GM12891 (cell line): ENCODE measurements at regions not wholly inside any gene's neighbourhood (a gene's known extent, or its start where the extent isn't known, plus 50 kb on each side); places are given as distances from the start of the nearest gene placed in this dataset.
"Not testable (repeated sequence)": the region's sequence is repeated elsewhere in the genome, so short reads cannot be mapped to it uniquely, and the experiment has no call there.

Experiments used
- DNase-seq: peaks from one replicate; pipeline ENCODE4 v3.0.0; 2011; ENCODE audit warnings: low spot score; ENCODE audit not compliant: insufficient read length
- FAIRE-seq: peaks from 2 replicates; lab custom pipeline; 2011; peaks lifted over from hg19 to GRCh38; lab: Jason Lieb, UNC
- PAX5 ChIP-seq: IDR thresholded peaks from 2 replicates; pipeline ENCODE4 v1.6.1; 2011; ENCODE audit warnings: low read length, moderate library complexity, mild to moderate bottlenecking; ENCODE audit not compliant: insufficient read depth, severe bottlenecking
- POLR2A ChIP-seq: IDR thresholded peaks from 2 replicates; pipeline ENCODE4 v1.6.1; 2011; ENCODE audit warnings: low read depth, low read length, control low read depth
- POLR2AphosphoS5 ChIP-seq: IDR thresholded peaks from 2 replicates; pipeline ENCODE4 v1.6.1; 2011; ENCODE audit warnings: low read depth, low read length, control low read depth
- POU2F2 ChIP-seq: IDR thresholded peaks from 2 replicates; pipeline ENCODE4 v1.6.1; 2011; ENCODE audit warnings: low read depth, mild to moderate bottlenecking, control low read depth, low read length, moderate library complexity
- SPI1 ChIP-seq: IDR thresholded peaks from 2 replicates; pipeline ENCODE4 v1.6.1; 2011; ENCODE audit warnings: low read depth, low read length, control low read depth
- TAF1 ChIP-seq: IDR thresholded peaks from 2 replicates; pipeline ENCODE4 v1.6.1; 2011; ENCODE audit warnings: low read depth, low read length, control low read depth

DNA sequence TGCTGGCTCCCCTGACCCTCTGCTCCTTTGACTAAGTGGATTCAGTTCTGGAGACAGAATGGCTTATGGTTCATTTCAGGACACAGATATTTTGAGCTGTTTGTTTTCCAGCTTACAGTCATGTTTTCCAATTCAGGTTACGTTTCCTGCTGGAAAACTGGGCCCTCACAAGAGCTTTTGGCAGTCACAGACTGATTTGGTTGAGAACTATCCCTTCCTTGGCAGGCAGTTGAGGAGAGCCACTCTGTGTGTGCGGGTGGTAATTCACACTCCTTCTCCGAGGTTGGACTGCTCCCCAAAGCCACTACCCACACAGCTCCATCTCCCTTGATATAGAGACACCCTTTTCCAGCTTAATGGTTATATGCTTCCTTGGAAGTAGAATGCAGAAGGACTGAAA lies 534.5 kb downstream of the TMEM38B start:
- no peak for FAIRE-seq
- TF ChIP-seq PAX5 (no peak), POLR2AphosphoS5 (no peak), TAF1 (no peak), SPI1 (no peak), POLR2A (no peak), POU2F2 (no peak)
- DNase-seq: no peak

DNA sequence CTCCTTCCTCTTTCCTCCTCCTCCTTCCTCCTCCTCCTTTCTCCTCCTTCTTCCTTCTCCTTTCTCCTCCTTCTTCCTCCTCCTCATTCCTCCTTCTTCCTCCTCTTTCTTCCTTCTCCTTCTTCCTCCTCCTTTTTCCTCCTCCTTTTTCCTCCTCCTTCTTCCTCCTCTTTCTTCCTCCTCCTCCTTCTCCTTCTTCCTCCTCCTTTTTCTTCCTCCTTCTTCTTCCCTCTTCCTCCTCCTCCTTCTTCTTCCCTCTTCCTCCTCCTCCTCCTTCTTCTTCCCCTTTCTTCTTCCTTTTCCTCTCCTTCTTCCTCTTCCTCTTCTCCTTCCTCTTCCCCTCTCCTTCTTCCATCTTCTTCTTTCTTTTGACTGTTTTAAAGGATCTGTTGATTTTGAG lies 538.8 kb downstream of the TMEM38B start:
- TF ChIP-seq TAF1 (no peak), SPI1 (no peak), PAX5 (no peak), POLR2A (no peak), POLR2AphosphoS5 (no peak), POU2F2 (no peak)
- no peak for FAIRE-seq
- DNase-seq: no peak

GRCh38 chr9:106260908-106261307 lies 566.6 kb downstream of the TMEM38B start:
- not testable (repeated sequence) for DNase-seq, FAIRE-seq

DNA sequence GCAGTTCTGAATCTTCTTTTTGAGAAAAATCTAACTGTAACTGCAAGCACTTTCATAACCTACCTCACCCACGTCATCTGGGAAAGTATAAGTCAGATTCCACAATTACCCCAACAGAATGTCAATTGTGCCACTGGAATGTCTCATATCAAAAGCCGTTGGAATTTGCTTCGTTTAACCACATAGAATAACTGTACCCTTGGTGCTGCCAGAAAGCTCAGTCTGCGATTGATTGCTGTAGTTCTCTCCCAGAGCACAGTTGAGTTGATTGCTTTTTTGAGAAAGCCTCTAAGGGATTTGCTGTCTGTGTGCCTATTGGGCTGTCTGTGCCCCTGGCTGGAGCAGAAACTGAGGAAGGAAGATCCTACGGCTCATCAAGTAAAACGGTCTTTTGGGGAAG lies 583.6 kb downstream of the TMEM38B start:
- no peak for DNase-seq
- no peak for FAIRE-seq
- TF ChIP-seq PAX5: no peak
- no peak for TF ChIP-seq SPI1
- no peak for TF ChIP-seq POU2F2
- no peak for TF ChIP-seq TAF1
- no peak for TF ChIP-seq POLR2AphosphoS5
- no peak for TF ChIP-seq POLR2A

GRCh38 chr9:106283769-106284168 lies 579.2 kb upstream of the ZNF462 start:
- FAIRE-seq: no peak
- no peak for TF ChIP-seq SPI1
- TF ChIP-seq POLR2AphosphoS5: no peak
- no peak for TF ChIP-seq PAX5
- TF ChIP-seq POU2F2: no peak
- TF ChIP-seq POLR2A: no peak
- no peak for TF ChIP-seq TAF1
- DNase-seq: no peak

GRCh38 chr9:106284296-106284695 lies 578.7 kb upstream of the ZNF462 start:
- no peak for DNase-seq
- no peak for TF ChIP-seq SPI1
- TF ChIP-seq POLR2AphosphoS5: no peak
- TF ChIP-seq POU2F2: no peak
- no peak for TF ChIP-seq POLR2A
- TF ChIP-seq TAF1: no peak
- no peak for TF ChIP-seq PAX5
- FAIRE-seq: no peak

DNA sequence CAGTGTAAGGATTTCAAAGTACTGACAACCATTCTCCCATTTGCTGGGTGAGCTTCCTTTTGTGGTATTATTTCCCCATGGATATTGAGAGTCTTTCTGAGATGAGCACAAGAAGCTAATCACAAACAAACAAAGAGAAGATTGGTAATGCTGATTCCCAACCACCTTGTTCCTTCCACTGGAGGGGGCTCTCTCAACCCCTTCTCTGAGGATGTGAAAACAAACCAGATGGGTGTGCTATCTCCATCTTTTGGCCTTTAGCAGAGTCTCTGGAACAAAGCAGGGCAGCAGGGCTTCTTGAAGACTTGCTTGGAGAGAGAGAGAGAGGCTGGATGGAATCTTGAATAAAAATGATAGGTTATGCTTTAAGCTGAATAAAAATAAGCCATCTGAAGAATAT lies 576.7 kb upstream of the ZNF462 start:
- TF ChIP-seq POLR2AphosphoS5: no peak
- no peak for TF ChIP-seq SPI1
- TF ChIP-seq TAF1: no peak
- TF ChIP-seq POLR2A: no peak
- no peak for TF ChIP-seq POU2F2
- no peak for TF ChIP-seq PAX5
- FAIRE-seq: no peak
- peak; percentile 2 for DNase-seq

GRCh38 chr9:106287091-106287631 lies 575.8 kb upstream of the ZNF462 start:
- DNase-seq (no peak), FAIRE-seq (no peak)
- TF ChIP-seq SPI1 (no peak), POU2F2 (no peak), TAF1 (no peak), POLR2AphosphoS5 (no peak), POLR2A (no peak), PAX5 (no peak)

DNA sequence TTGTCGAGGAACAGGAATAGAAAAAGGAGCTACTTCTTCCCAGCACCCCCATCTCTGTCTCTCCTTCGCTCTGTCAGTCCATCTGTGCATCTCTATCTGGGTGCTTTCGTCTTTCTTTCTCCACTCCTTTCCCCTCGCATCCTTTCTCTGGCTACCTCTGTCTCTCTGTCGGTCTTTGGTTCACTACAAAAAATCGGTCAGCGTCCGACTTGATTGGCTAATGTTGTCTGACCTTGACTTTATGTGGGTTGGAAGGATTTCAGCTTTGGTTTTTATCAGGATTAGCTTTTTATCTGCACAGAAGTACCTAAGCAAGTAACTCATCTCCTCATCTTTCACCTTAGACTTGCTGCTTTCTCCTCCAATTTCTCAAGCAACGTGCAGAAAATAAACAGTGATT lies 575.2 kb upstream of the ZNF462 start:
- TF ChIP-seq PAX5 (no peak), POLR2AphosphoS5 (no peak), TAF1 (no peak), POLR2A (no peak), SPI1 (no peak), POU2F2 (no peak)
- no peak for FAIRE-seq
- no peak for DNase-seq

DNA sequence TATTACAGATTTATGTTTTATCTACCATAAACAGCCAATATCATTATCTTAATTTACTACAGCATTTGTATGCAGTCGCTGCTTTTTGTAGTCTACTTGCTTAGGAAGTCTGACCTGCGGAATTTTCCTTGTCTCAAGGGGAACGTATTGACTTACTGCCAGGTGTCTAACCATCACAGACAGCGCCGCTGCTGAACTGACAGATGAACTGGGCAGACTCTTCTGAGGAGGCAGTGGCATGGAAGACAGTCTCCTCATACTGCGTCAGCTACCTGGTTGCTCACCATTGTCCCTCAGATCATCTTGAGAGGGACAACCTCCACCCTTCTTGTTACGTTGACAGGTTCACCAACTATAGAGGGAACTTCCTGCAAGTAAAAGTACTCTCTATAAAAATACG lies 574.3 kb upstream of the ZNF462 start:
- FAIRE-seq (no peak), DNase-seq (no peak)
- no peak for TF ChIP-seq POLR2A
- no peak for TF ChIP-seq TAF1
- TF ChIP-seq PAX5: no peak
- TF ChIP-seq POLR2AphosphoS5: no peak
- TF ChIP-seq POU2F2: no peak
- TF ChIP-seq SPI1: no peak

- no peak for FAIRE-seq
- TF ChIP-seq PAX5 (no peak), TAF1 (no peak), POU2F2 (no peak), SPI1 (no peak), POLR2AphosphoS5 (no peak), POLR2A (no peak)
Measured at GRCh38 chr9:106291786-106292185, 571.2 kb upstream of the ZNF462 start.

More at GRCh38 chr9:106291786-106292185, 571.2 kb upstream of the ZNF462 start:
- DNase-seq: no peak
